ENCODE measurements at regions not wholly inside any gene's neighbourhood (a gene's known extent, or its start where the extent isn't known, plus 50 kb on each side); places are given as distances from the start of the nearest gene placed in this dataset.

GRCh38 chr3:150023239-150023636 lies 52.5 kb upstream of the PFN2 start:
- no peaks in the 10 kb centered on the region for H3K4me1 ChIP-seq
- no peak for DNase-seq
- H3K9me3 ChIP-seq, result peaks cover 0 to 5% (median 0%) of the 10 kb centered on the region in 4 donors
- H3K4me3 ChIP-seq, result no peak overlapping the region
- no peak for TF ChIP-seq POLR2A (IDR thresholded peaks at IDR 0.05)
- TF ChIP-seq CTCF (IDR thresholded peaks at IDR 0.05), result no peak
- no peaks in the 10 kb centered on the region for H3K27me3 ChIP-seq
- no peaks in the 10 kb centered on the region for H3K36me3 ChIP-seq
- no peak for ATAC-seq
- no peak overlapping the region for H3K27ac ChIP-seq
- no CpG with 5 or more reads among the region's 1 CpG for WGBS (ENCODE audit: insufficient coverage, low coverage, low lambda C conversion rate, missing lambda C conversion rate)
- intact Hi-C loops (cut with DNase I), result no loop called here

DNA sequence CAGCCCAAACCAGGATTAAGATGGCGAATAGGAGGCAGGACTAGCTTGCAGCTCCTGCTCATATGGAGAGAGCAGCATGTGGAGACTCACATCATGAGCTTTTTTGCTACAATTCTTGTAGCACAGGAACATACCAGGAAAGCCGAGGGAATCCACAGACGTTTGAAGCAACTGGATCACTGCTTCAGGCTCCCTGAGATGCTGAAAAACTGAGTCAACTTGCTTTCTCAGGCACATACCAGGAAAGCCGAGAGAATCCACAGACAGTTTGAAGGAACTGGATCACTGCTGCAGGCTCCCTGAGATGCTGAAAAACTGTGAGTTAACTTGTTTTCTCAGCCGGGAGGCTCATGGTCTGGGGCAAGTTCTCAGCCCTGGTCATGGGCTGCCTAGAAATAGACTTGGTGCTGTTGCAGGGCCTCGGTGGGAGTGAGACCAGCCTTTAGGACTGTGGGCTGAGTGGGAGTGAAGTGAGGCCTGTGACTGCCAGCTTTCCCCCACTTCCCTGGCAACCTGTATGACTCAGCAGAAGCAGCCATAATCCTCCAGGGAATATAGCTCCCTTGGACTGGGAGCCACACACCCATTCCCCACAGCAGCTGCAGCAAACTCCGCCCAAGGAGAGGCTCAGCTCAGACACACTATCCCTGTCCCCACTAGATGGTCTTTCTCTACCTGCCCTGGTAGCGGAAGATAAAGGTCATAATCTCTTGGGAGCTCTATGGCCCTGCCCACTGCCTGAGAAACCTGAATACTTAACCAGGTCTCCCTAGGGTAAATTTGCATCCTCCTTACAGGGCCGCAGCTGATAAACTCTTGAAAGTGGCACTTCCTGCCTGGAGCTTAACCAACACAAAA lies 51.9 kb upstream of the PFN2 start:
- ATAC-seq, result no peak
- intact Hi-C loops (cut with DNase I), result no loop called here
- 52% methylated on average over 4 of the region's 9 CpGs for WGBS (ENCODE audit: insufficient coverage, low coverage, low lambda C conversion rate, missing lambda C conversion rate)

GRCh38 chr3:150020527-150020926 lies 49.8 kb upstream of the PFN2 start:
- no peak for TF ChIP-seq CTCF (IDR thresholded peaks at IDR 0.05)
- TF ChIP-seq POLR2A (IDR thresholded peaks at IDR 0.05), result no peak
- WGBS (ENCODE audit: insufficient coverage, low coverage, low lambda C conversion rate, missing lambda C conversion rate), result 64% methylated on average over 1 of the region's 1 CpG
- intact Hi-C loops (cut with DNase I), result no loop called here
- ATAC-seq (no peak), DNase-seq (no peak)
- Histone ChIP-seq H3K4me1 (no peaks in the 10 kb centered on the region), H3K4me3 (no peak overlapping the region), H3K36me3 (no peaks in the 10 kb centered on the region), H3K27me3 (no peaks in the 10 kb centered on the region), H3K27ac (no peak overlapping the region), H3K9me3 (peaks cover 0 to 5% (median 0%) of the 10 kb centered on the region in 4 donors)

More for the DNA sequence above, 51.9 kb upstream of the PFN2 start:
- Histone ChIP-seq H3K36me3 (no peaks in the 10 kb centered on the region), H3K9me3 (peaks cover 0 to 5% (median 0%) of the 10 kb centered on the region in 4 donors), H3K27me3 (no peaks in the 10 kb centered on the region), H3K4me1 (no peaks in the 10 kb centered on the region), H3K4me3 (no peak overlapping the region), H3K27ac (no peak overlapping the region)
- TF ChIP-seq CTCF (IDR thresholded peaks at IDR 0.05), result no peak
- no peak for TF ChIP-seq POLR2A (IDR thresholded peaks at IDR 0.05)
- DNase-seq, result no peak

Small RNA genes lying in the stretch of these regions (small RNA-seq; reads per million reads assigned to genes)
- 0 reads per million in 2 experiments for gene RF00004
- gene RPL32P9, result 0 reads per million in 2 experiments
